Embryonic facial prominence (tissue), 1 donor: ENCODE measurements at regions not wholly inside any gene's neighbourhood (a gene's known extent, or its start where the extent isn't known, plus 50 kb on each side); places are given as distances from the start of the nearest gene placed in this dataset.

ENCODE experiments used
- DNase-seq: peaks from one replicate; pipeline ENCODE4 v3.0.0-alpha.2; 2016; ENCODE audit errors: extremely low spot score

DNA sequence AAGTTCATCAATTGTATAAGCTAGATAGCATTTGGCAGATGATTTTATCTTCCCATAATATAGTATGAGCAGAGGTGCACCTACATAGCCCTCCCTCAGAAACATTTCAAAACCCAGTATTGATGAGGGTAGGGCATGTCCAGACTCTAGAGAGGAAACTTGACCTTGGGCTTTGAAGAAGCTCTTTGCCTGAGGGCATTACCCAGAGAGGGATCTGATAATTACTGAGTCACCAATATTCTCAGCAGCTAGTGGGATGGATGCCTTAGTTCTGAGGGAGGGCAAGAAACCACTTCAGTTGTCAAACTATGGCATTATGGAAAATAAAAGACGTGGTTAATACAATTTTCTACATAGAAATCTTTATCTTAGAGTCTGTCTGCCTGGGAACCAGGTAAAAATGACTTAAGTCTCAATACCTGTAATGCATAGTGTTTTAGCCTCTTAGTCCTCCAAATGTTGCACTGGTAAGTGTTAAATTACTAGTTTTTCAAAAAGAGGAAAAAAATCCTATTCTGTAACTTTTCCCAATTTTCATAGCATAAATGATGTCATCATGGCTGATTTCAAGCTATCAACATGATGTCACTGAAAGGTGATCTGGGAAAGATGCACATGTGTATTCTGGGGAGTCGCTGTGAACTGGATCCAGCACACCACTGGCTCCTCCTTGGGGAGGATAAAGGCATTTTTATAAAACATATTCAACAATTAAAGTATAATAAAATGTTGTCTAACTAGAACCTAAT, 809.0 kb downstream of the KCTD16 start:
- DNase-seq = no peak

DNA sequence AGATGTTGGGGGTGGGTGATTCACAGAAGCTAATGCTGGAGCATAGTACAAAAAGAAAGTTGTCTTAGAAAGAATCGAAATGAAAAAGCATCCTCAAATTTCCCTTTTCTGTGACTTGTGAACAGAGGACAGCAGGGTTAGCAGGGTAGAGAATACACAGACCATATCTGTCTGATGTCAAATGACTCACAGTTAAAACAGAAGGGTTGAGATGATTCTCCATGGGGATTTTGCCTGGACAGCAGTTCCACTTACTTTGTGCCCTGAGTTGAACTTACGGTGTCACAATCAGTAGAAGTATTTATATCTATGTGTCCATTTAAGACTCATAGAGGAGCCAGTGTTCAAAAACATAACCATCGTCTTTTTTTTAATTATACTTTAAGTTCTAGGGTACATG, 801.6 kb downstream of the KCTD16 start:
- no peak for DNase-seq

DNA sequence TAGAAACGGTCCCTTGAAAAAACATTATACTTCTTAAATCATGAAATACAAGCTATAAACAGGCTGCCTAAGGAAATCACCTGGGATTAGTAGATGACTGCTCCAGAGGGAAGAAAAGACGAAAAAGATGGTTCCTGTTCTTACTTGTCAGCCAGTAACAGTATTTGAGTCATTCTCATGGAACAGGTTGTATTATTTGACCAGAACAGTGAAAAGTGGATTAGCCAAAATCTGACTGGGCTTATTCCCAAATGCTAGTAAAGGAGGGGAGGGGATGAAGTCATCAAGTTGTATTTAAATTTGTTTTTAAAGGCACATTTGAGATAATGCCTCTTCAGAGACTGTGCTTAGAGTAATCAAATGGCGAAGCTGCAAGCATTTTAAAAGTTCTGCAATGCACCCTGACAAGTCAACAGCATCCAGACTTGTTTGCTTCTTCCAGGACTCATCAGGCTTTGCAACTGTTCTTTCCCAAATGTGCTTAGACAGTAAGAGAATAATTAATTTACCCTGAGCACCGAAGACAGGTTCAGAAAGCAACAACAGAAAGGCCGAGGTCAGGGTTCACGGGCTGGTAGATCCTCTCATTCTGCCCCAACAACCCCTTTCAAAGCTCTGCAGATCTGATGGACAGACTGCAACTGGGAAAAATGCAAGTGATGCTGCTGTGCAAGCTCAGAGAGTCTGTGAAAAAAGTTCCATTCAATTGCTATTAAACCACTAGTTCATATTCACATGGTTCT, 800.6 kb downstream of the KCTD16 start:
- DNase-seq = no peak

DNA sequence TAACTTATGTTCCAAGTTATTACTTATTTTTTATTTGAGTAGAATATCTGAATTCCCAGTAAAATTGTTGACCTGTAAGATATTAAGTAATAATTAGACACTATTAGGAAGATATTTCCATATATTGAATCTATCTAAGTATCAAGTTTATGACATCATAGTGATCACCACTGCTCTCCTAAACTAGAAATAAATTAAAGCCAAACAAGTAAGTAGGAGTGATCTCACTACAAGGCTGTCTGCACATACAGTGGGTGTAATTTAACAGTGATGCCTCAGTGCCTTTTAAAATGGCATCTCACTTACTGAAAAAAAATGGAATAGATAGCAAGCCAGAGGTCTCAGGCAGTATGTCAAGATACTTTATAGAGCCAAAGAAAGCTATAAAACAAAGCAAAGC, 789.6 kb downstream of the KCTD16 start:
- DNase-seq = no peak

- DNase-seq = no peak
Observed at GRCh38 chr5:144958002-144958401, 787.3 kb downstream of the KCTD16 start.

- DNase-seq = no peak
Observed at GRCh38 chr5:144950996-144951395, 780.3 kb downstream of the KCTD16 start.

- DNase-seq = no peak
Observed at GRCh38 chr5:144947023-144947422, 776.4 kb downstream of the KCTD16 start.

DNA sequence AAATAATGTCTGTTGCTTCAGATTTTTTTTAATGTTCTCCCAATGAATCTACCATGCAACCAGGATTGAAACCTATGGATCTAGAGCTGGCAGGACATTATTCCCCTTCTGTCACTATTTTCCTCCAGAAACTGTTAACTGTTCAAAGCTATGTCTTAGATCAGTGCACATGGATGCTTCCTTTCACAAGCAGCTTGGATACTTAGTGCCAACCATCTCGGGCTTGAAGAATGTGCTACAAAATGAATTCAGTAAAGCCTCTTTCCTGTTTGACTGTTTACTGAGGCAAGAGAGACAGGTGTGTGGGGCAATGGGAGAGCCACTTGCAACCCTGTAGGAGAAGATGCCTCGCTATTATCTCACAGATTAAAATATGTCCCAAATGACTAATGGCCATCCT, 774.8 kb downstream of the KCTD16 start:
- no peak for DNase-seq

DNA sequence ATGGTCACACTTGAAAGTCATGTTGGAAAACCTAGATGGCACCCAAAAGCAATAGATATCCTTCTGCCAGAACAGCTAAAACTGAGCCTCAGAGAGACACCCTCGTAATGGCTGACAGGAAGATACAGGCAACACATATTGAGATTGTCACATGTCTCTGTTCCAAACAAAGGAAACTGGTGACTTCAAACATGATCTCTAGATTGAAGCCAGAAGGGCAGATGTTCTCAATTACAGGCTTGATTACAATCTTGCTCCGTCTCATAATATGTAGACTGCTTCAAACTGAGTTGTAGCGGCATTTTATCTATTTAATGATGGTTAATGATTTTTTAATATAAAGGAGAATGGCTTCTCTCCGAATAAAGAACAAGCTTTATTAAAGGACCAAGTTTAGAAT, 774.3 kb downstream of the KCTD16 start:
- DNase-seq = no peak

GRCh38 chr5:144941004-144941403, 770.3 kb downstream of the KCTD16 start:
- no peak for DNase-seq

DNA sequence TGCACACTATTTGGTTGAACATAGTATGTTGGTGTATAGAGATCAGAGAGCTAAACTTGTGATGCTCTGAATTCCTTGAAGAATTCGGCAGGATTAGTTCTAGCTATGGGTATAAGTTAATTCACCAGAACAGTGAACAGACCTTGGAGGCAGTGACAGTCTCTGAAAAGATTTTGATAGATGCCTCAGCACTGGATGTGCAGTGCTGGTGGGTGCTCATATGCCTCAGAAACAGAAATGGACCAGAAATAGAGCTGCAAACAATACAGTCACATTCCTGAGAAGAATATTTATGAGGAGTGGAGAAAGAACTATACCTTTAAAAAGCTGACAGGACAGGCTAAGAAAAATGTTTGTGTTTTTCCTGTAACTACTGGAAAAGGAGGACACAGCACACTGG, 747.7 kb downstream of the KCTD16 start:
- DNase-seq = no peak

DNA sequence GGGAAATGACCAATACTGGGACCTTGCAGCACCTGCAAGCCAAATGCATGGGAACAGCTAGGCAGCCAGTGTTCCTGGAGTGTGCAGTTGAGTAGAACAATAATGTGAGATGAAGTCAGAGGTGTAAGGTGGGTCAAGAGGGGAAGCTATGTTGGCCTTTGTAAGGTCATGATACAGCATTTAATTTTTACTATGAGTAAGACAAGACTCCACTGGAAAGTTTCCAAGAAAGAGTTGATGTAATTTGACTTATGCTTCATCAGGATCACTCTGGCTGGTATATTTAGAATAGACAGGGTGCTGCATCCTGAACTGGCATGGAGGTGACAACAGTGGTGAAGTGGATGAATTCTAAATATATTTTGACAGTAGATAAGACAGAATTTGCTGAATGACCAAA, 744.8 kb downstream of the KCTD16 start:
- DNase-seq = no peak

- no peak for DNase-seq
Observed at GRCh38 chr5:144913661-144914060, 743.0 kb downstream of the KCTD16 start.

DNA sequence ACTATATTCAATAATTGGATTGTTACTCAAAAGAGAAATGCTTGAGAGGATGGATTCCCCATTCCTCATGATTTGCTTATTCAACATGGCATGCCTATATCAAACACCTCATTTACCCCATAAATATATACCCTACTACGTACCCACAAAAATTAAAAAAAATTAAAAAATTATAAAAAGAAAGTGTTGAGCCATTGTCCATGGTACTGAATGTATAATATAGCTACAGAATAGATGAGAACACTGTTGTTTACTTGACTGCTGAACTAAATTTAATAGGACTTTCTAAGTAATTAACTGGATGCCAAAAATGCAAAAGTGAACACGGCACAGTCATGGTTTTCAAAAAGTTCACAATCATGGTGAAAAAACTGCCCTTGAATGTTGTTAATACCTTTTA, 725.8 kb downstream of the KCTD16 start:
- DNase-seq = no peak

GRCh38 chr5:144886668-144887067, 716.0 kb downstream of the KCTD16 start:
- DNase-seq = no peak

DNA sequence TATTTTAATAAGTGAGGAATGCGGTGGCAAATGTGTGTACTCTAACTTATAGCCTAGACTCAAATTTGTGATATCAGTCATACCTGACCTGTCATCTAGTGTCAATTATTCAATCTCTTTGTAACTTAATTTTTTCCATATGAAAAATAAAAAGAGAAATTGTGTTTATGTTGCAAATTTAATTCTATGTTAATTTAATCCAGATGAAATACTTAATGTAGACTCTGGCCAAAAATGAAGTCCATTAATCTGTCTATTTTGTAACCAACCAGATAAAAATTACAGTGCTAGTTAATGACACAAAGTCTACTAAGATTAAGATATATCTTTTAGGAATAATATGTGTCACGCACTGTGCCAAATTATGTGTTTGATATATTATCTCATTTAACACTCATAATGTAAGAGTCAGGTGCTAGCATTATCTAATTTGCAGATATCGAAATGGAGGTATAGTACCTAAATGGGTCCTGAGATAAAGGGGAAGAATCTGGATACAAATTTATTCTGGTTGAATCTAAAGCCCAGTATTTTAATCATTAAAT, 712.1 kb downstream of the KCTD16 start:
- DNase-seq = no peak

DNA sequence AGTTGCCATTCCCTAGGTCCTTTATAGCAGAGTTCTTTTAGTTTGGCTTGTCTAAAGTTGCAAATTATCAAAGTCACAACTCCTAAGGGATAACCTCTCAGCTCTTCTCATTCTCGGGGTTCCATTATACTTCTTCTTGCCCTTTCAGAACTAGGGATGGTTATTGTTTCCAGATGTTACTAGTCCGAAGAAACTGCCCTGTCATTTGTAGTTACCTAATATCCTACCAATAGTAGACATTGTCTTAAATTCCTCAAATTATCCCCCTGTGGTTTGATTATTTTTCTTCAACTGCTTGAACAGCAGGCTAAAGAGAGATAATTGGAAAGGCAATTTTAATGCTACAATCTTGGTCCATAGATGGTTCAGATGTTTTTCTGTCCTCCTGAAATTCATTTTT, 709.8 kb downstream of the KCTD16 start:
- DNase-seq = no peak

DNA sequence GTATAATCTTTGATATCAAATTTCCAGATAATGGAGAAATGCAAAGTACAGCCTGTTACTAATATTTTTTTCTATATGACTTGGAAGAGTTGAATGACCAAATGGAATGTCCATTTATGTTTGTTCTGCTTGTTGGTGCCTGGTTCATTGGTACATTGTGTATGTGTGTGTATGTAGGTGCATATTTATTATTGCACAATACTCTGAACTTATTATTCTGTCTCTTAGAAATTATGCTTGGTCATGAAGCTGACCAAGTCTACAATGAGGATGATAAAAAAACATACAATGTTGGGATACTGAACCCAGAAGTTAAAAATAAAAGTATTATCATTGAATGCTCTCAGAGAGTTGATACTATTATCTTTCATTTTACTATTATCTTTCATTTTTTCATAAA, 706.3 kb downstream of the KCTD16 start:
- no peak for DNase-seq

GRCh38 chr5:144873076-144873475, 702.4 kb downstream of the KCTD16 start:
- DNase-seq = no peak

- DNase-seq = no peak
Observed at GRCh38 chr5:144864118-144864517, 693.4 kb downstream of the KCTD16 start.

DNA sequence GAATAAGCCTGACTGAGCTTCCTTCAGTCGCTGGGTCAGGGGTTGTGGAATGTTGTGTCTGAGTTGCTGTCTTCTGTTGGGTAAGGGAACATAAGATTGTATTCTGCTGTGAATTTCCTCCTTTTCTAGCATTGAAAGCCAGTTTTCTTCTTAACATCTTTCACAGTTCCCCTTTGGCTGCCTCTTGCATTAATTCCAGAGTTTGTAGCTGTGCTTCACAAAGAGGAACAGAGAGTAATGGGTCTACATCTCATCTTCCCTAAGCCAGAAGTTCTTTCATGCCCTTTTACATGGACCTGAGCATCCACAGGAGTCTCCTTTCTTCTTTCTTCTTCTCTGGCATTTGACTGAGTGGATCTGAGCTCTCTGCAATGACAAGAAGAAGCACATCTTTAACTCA, 686.8 kb downstream of the KCTD16 start:
- DNase-seq = no peak

- no peak for DNase-seq
Observed at GRCh38 chr5:144844086-144844485, 673.4 kb downstream of the KCTD16 start.

DNA sequence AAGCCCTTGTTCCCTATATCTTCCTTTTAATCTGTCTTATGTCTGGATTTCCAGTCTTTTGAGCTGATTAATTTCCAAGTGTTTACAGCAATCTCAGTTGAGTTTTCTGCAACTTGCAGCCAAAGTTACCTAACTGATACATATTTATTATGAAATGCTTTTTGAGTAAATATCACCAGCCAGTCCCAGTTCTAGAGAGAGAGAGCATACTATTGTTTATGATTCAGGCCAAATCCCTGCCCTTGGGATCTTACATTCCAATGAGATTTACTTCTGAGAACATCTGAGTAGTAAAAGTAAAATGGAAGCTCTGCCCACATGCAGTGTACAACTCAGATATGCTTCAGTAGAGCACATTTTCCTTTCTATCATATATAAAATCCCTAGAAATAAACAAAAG, 661.7 kb downstream of the KCTD16 start:
- DNase-seq = no peak
